OCI-LY7 (cell line): ENCODE measurements at regions not wholly inside any gene's neighbourhood (a gene's known extent, or its start where the extent isn't known, plus 50 kb on each side); places are given as distances from the start of the nearest gene placed in this dataset.

ENCODE experiments used
- CTCF ChIP-seq: fragments of 200-600 bp; sonication (generic); conservative IDR thresholded peaks from 2 replicates; pipeline ENCODE4 v1.5.1; 2014; ENCODE audit warnings: mild to moderate bottlenecking, antibody characterized with exemption, low read length, moderate library complexity, mixed read lengths
- EZH2phosphoT487 ChIP-seq: fragments of 200-600 bp; sonication (generic); IDR thresholded peaks from 2 replicates; pipeline ENCODE4 v1.6.1; 2018; ENCODE audit warnings: low read depth, borderline replicate concordance, mild to moderate bottlenecking, mixed run types, antibody characterized with exemption, low read length, moderate library complexity, mixed read lengths

- TF ChIP-seq CTCF (no peak), EZH2phosphoT487 (no peak)
Observed at GRCh38 chr10:30538086-30538485, 91.5 kb downstream of the LYZL2 start.
